GM19324 (cell line): ENCODE measurements at regions not wholly inside any gene's neighbourhood (a gene's known extent, or its start where the extent isn't known, plus 50 kb on each side); places are given as distances from the start of the nearest gene placed in this dataset.

Source experiments
- ATAC-seq: cut with Tn5 transposase; IDR thresholded peaks from one replicate; pipeline ENCODE4 v1.9.1; 2021; ENCODE audit warnings: mild to moderate bottlenecking, moderate library complexity; ENCODE audit not compliant: unreplicated experiment, low FRiP score

GRCh38 chr10:106000721-106001120 is 1163.8 kb downstream of the SORCS1 start:
- ATAC-seq, result no peak

GRCh38 chr10:105993609-105994008 is 1170.9 kb downstream of the SORCS1 start:
- no peak for ATAC-seq

DNA sequence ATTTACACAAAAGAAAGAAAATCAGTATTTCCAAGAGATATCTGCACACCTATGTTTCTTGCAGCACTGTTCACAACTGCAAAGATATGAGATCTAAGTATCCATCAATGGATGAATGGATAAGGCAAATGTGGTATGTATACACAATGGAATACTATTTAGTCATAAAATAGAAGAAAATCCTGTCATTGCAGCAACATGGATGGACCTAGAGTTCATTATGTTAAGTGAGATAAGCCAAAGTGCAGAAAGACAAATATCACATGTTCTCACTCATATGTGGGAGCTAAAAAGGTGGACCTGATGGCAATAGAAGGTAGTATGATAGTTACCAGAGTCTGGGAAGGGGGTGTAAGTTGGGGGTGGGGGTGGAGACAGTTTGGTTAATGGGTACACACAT is 1171.6 kb downstream of the SORCS1 start:
- ATAC-seq, result no peak

GRCh38 chr10:105990529-105990928 is 1174.0 kb downstream of the SORCS1 start:
- no peak for ATAC-seq

DNA sequence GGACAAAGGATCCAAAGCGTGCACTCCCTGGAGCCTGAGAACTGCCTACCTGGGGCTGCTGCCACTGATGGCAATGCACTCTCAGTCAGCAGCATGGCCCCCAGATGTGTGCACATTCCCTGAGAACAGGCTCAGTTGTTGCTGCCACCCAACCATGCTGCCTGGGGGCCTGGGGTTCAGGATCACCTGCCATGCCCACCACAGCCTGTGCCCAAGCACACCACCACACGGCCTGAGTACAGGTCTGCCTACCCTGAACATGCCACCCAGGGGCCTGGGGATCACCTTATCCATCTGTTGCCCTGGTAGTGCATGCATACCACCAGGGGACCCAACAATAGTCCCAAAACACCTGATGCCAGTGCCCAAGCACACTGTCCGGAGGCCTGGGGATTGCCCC is 1174.5 kb downstream of the SORCS1 start:
- ATAC-seq, result no peak

DNA sequence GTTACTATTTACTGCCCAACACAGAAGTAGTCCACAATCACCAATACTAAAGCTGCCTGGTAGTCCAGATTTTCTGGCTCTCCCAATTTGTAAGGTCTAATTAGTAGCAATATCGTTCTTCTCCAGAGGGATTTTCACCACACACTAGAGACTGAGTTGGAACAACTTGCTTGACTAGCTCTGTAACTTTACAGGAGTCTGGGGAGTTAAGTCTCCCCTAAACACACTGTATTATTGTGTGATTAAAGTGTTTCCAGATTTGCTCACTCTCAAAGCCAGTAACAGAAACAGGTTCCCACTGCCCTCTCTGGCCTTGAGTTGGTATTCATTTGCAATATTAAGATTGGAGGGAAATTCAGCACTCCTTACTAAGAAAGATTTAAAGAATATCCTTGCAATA is 1175.7 kb downstream of the SORCS1 start:
- ATAC-seq, result no peak

DNA sequence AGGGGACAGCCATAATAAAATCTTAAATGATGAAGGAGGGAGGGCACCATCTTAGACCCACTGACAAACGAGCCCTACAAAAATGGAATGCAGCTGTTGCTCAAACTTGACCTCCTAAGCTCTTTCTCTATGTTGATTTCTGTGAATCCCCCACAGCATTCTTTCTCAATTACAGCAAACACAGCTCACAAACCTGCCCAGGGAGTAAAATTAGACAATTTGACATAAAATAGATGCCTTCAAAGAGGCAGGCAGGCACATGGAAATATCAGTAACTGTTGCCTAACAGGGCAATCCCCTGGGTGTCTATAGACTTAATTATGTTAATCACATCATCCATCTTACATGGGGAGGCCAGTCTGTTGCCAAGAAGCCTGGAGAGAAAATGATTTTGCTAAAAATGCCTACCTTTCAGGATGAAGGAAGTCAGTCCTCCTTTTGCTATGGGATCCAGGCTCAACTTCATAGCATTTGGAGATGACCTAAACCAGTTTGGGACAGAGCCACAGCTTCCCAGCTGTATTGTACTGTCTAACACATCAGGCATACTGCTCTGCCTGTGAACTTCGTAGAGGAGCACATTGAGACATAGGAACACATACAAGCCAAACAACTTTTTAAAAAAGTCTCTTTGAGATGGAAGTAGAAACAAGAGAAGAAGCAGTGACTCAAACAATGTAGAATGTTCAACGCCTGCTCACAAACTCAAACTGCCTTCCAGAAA is 1177.4 kb downstream of the SORCS1 start:
- ATAC-seq, result no peak

DNA sequence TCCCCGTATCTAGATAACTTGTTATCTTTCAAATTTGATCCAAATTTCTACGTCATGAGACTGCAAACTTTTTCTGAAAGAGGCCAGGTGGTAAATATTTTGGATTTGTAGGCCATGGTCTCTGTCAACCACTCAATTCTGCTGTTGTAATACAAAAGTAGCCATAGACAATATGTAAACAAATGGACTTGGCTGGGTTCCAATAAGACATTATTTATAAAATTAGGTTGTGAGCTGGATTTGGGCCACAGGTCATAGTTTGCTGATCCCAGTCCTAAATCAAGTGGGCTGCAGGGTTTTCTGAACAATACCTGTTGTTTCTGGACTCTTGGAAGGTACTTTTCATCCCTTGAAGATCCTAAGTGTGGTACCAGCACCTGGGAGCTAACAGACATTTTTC is 1178.0 kb downstream of the SORCS1 start:
- no peak for ATAC-seq

GRCh38 chr10:105982735-105983134 is 1181.8 kb downstream of the SORCS1 start:
- ATAC-seq, result no peak

DNA sequence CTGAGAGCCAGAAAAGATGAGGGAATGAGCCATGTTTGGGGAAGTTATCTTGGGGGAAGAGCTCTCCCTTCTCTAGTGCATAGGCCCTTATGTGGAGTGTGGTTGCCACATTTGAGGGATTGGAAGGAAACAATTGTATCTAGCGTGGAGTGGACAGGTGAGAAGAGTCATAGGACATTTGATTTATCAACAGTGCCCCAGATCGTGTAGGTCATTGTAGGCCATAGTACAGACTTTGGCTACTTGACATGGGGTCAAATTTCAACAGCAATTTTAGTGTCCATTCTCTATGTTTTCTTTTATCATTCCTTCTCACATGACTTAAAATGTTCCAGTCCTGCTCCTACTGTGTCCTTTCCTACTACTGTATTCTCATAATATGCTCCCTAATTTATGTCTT is 1182.8 kb downstream of the SORCS1 start:
- ATAC-seq, result no peak

DNA sequence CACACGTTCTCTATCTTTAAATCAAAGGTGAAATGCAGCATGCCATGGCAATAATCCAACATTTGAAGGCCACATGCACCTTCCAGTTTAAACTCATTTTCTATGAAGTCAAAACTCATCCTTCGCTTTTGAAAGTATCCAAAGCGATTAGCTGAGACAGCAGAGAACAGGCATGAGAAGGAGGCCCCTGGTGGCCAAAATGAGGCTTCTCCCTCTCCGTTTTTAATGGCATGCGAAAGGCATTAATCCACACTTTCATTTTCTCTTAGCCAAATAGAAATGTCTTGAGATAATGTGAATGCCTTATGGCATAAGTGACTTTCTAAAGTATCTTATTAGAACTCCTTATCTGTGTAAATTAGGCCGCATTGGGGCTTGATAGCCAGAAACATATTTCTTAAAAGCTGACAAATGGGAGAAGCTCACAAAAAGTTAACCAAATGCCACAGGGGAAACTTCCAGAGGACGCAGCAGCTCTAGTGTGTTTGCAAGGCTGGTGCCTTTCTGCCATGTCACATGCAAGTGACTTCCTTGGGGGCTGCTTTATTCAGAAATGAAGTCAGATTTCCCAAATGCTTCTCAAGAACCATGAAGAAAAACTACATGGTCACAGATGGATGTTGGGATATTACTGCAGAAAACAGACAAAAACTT is 1189.6 kb downstream of the SORCS1 start:
- no peak for ATAC-seq

- no peak for ATAC-seq
Observed at GRCh38 chr10:105973902-105974301, 1190.6 kb downstream of the SORCS1 start.

GRCh38 chr10:105973360-105973759 is 1191.1 kb downstream of the SORCS1 start:
- ATAC-seq, result no peak

DNA sequence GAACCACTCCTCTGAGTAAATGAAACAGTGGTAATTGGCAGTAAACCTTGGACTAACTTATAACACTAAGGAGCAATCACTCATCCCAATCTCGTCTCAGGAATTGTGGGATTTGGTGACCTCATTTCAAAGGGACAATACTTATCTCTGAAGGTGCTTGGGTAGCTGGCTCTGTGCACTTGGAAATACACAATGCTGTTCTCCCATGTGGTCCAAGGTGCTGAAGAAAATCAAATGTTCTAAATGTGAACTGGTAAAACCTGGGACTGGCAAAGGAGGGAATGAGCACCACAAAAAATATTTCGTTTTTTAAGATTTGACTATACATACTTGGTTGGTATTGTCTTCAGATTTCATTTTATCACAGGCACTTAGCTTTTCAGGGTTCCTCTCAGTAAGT is 1193.0 kb downstream of the SORCS1 start:
- ATAC-seq, result no peak

- no peak for ATAC-seq
Observed at GRCh38 chr10:105969884-105970377, 1194.6 kb downstream of the SORCS1 start.

DNA sequence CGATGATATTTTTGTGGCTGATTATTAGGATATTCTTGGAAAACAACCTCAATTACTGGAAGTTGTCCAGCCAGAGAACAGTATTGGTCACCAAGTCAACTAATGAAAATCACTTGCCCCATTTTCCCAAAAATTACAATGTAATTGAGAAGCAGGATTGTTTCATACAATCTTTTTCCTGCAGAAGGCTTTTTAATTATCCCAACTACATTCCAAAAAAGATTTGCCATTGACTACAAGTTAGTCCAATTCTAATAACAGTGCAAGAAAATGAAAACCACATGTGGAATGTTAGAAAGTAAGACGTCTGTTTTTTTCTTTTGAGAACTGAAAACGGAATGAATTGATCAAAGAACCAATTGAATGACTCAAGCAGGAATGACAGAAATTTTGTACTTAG is 1195.8 kb downstream of the SORCS1 start:
- no peak for ATAC-seq

GRCh38 chr10:105967256-105967655 is 1197.2 kb downstream of the SORCS1 start:
- ATAC-seq, result no peak

DNA sequence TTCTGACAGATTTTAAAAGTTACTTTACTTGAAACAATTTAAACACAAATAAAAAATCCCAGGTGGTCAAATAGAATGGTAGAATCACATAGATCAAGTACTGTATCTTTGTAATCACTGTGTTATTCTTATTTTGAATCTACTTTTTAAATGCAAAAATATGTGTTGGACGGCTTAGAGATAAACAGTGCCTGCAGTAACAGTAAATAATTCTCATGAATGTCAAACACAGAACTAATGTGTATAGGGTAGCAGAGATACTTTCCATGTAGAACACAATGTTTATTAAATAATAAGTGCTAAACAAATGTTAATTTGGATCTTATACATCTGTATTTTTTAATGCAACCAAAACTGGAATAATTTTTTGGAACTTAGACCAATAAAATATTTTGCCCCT is 1199.4 kb downstream of the SORCS1 start:
- no peak for ATAC-seq

GRCh38 chr10:105964009-105964408 is 1200.5 kb downstream of the SORCS1 start:
- no peak for ATAC-seq

DNA sequence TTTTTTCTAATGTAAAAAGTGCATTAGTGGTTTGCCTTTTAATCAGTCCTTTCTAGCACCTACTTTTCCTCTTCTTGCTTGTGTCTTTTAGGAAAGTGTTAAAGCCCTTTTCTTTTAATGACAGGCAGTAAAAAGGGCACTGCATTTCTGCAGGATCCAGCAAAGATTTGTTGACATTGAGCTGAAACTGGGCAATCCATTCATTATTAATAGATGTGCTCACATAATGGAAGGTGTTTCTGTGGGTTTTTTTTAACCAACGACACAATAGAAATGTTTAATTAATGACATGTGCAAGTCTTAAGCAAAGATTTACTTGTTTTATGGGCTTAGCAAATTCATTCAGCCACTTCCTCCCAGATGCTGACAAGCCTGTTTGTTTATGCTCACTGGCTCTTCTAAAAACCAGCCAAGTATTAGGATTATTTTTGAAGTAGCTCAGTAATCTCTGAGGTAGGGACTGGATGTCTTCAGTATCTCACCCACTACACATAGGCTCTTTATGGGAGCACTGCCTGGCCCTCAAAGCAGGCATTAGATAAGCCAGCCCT is 1201.1 kb downstream of the SORCS1 start:
- no peak for ATAC-seq

DNA sequence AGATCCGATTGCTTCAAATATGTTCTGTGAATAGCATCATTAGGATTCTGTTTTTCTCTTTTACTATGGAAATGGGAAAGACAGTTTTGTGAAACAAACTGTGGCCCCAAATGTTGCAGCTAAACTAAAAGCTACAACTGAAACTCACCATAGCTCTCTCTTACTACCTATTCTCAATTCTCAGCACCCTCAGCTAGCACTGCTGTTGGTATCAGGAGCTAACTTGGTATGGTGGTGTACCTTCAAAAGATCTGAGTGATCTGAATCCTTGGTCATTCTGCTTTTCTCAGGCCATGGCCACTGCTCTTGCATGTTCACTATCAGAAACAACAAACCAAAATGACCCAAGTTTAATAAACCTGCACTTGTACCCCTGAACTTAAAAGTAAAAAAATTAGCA is 1208.0 kb downstream of the SORCS1 start:
- ATAC-seq, result peak; percentile 39

DNA sequence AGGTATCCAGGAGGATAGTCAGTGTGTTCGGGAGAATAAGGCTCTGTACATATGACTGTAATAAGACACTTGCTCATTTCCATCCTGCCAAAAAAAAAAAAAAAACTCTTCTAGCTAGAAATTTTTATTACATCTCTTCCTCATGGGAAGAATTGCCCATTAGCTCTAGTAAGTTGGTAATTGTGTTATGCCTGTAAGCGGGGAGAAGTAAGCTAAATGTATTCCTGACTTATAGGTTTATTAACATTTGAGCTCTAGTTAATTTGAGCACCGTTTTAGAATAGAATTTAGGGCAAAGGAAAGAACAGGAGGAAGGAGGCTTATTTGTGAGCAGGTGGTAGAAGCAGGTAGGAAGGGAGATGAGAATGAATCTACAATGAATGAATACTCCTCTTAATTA is 1210.6 kb downstream of the SORCS1 start:
- no peak for ATAC-seq
